NT2/D1 (cell line): ENCODE measurements at regions not wholly inside any gene's neighbourhood (a gene's known extent, or its start where the extent isn't known, plus 50 kb on each side); places are given as distances from the start of the nearest gene placed in this dataset.

Experiments used
- YY1 ChIP-seq: IDR thresholded peaks from 2 replicates; pipeline ENCODE4 v1.6.1; 2011; ENCODE audit not compliant: insufficient read length, insufficient read depth
- ZNF274 ChIP-seq: IDR thresholded peaks from 2 replicates; pipeline ENCODE4 v1.6.1; 2011; ENCODE audit warnings: mild to moderate bottlenecking, low read depth, low read length

- TF ChIP-seq YY1 = no peak
- TF ChIP-seq ZNF274 = no peak
These were observed 62.4 kb upstream of the CCDC179 start for GRCh38 chr11:22922672-22923071.
